Fibroblast of pulmonary artery (primary cell): ENCODE measurements at regions not wholly inside any gene's neighbourhood (a gene's known extent, or its start where the extent isn't known, plus 50 kb on each side); places are given as distances from the start of the nearest gene placed in this dataset.

Experiments used
- DNase-seq: peaks from one replicate; pipeline ENCODE4 v3.0.0-alpha.2; 2010; ENCODE audit warnings: low read depth
- H3K4me3 ChIP-seq: replicated peaks from 2 replicates; pipeline ENCODE4 v1.5.1; 2011; ENCODE audit warnings: low read depth, mild to moderate bottlenecking, control low read depth, low read length, moderate library complexity
- TF ChIP-seq, protein P1 (sequence below): IDR thresholded peaks from 2 replicates; pipeline ENCODE4 v1.5.1; 2011; ENCODE audit warnings: mild to moderate bottlenecking, control low read depth, low read length, inconsistent platforms; ENCODE audit errors: missing control alignments

DNA sequence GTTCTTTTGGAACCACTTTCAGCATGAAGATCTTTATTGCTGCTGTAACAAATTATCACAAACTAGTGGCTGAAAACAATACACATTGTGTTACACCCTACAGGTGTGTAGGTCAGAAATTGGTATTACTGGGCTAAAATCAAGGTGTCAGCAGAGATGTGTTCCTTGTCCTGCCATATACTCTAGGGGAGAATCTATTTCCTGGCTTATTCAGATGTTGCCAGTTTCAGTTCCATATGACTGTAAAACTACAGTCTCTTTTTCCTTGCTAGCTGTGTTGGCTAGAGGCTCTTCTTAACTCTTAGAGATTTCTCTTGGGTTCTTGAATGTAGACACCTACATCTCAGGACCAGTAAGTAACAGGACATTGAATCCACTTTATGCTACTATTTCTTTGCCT, 215.6 kb upstream of the PPFIA2 start:
- no peak for DNase-seq

DNA sequence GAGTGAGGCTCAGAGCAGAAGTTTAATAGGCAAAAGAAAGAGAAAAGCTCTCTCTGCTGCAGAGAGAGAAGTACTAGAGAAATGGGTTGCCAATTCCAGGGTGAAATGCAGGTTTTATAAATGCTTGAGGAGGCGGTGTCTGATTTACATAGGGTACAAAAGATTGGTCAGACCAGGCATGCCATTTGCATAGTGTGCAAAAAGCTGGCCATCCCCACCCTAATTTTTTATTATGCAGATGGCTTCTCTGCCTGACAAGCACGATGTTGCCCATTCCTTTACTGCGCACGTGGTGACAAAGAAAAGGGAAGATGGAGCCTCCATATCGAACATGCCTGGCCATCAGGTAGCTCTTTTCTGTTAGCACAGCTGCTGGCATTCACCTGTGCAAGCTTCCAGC, 209.3 kb upstream of the PPFIA2 start:
- H3K4me3 ChIP-seq = no peak overlapping the region
- TF ChIP-seq, protein P1, sequence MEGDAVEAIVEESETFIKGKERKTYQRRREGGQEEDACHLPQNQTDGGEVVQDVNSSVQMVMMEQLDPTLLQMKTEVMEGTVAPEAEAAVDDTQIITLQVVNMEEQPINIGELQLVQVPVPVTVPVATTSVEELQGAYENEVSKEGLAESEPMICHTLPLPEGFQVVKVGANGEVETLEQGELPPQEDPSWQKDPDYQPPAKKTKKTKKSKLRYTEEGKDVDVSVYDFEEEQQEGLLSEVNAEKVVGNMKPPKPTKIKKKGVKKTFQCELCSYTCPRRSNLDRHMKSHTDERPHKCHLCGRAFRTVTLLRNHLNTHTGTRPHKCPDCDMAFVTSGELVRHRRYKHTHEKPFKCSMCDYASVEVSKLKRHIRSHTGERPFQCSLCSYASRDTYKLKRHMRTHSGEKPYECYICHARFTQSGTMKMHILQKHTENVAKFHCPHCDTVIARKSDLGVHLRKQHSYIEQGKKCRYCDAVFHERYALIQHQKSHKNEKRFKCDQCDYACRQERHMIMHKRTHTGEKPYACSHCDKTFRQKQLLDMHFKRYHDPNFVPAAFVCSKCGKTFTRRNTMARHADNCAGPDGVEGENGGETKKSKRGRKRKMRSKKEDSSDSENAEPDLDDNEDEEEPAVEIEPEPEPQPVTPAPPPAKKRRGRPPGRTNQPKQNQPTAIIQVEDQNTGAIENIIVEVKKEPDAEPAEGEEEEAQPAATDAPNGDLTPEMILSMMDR = no peak
- no peak for DNase-seq

More for the DNA sequence above, 215.6 kb upstream of the PPFIA2 start:
- TF ChIP-seq, protein P1 = no peak
- H3K4me3 ChIP-seq = no peak overlapping the region

DNA sequence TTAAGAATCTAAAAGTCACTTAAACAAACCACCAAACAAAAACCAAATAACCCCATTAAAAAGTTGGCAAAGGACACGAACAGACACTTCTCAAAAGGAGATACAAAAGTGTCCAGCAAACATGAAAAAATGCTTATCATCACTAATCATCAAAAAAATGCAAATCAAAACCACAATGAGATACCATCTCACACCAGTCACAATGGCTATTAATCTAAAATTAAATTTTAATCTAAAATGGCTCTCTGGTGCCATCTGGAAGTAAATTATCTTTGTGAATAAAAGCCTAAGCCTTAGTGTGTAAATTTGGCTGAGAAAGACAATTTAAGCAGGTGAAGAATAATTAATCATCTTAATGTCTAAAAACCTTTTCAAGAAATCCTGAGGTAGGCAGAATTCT, 204.5 kb upstream of the PPFIA2 start:
- no peak for DNase-seq
- H3K4me3 ChIP-seq = no peak overlapping the region
- TF ChIP-seq, protein P1 = no peak

DNA sequence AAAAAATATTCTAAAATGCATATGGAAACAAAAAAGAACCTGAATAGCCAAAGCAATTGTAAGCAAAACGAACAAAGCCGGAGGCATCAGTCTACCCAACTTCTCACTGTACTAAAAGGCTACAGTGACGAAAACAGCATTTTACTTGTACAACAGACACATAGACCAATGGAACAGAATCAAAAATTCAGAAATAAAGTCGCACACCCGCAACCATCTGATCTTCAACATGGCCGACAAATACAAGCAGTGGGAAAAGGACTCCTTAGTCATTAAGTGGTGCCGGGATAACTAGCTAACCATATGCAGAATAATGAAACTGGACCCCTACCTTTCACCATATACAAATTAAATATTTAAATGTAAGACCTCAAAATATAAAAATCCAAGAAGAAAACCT, 203.9 kb upstream of the PPFIA2 start:
- no peak for DNase-seq
- TF ChIP-seq, protein P1 = no peak
- no peak overlapping the region for H3K4me3 ChIP-seq

DNA sequence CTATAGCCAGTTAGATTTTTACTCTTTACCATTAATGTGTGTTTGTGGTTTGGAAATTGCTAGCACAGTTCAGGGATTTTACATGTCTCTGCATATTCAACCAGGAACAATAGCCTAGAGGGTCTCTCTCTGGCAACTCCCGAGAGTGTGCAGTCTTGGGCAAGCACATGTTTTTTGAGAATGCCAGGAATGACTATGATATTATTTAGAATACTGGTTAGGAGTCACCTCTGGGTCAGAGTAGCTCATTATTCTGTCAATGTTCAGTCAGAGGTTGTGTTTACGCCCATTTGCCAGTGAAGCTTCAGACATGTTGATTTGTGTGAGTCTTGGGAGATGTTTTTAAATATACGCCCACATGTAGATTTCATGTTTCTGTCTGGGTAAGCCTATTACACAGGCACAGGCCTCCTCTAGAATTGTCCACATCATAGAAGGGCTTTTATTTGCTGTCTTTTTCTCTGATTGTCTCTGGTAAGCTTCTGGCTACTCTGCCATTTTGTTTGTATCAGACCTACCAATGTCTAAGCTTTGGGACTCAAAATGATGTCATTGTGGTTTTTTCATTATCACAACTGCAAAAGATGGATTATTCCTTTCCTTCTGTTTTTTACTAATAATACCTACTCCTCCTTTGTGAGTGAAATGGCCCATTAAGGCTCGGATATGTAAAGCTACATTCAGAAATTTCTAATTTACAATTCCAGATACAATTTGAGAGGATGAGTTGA, 203.1 kb upstream of the PPFIA2 start:
- no peak overlapping the region for H3K4me3 ChIP-seq
- TF ChIP-seq, protein P1 = no peak
- no peak for DNase-seq

DNA sequence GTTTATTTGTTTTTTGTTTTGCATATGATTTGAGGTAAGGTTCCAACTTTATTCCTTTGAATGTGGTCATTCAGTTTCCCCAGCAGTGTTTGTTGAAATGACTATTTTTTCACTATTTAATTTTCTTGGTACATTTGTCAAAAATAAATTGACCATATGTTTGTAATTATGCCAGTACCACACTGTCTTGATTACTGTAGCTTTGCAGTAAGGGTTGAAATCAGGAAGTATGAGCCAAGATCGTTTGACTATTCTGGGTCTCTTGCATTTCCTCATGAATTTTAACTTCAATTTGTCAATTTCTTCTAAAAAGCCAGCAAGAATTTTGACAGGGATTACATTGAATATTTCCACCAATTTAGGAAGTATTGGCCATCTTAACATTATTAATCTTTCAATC, 199.3 kb upstream of the PPFIA2 start:
- TF ChIP-seq, protein P1 = no peak
- no peak for DNase-seq
- no peak overlapping the region for H3K4me3 ChIP-seq

DNA sequence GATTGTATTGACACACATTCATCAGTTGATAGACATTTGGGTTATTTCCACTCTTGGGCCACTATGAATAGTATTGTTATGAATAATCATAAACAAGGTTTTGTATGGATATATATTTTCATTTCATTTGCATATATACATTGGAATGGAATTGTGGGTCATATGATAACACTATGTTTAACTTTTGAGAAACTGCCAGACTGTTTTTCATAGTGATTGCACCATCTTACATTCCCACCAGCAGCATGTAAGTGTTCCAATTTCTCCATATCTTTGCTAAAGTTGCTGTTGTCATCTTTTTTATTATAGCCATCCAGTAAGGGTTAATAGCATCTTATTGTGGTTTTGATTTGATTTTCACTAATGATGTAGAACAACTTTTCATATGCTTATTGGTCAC, 198.5 kb upstream of the PPFIA2 start:
- DNase-seq = no peak
- TF ChIP-seq, protein P1 = no peak
- no peak overlapping the region for H3K4me3 ChIP-seq
